HG03066 (cell line): ENCODE measurements at regions not wholly inside any gene's neighbourhood (a gene's known extent, or its start where the extent isn't known, plus 50 kb on each side); places are given as distances from the start of the nearest gene placed in this dataset.
"Not testable (repeated sequence)": the region's sequence is repeated elsewhere in the genome, so short reads cannot be mapped to it uniquely, and the experiment has no call there.

Experiments
- ATAC-seq: cut with Tn5 transposase; IDR thresholded peaks from one replicate; pipeline ENCODE4 v1.9.1; 2021; ENCODE audit warnings: low read depth; ENCODE audit not compliant: unreplicated experiment

- no peak for ATAC-seq
These were observed 119.6 kb upstream of the BANK1 start for GRCh38 chr4:101670897-101671296.

- no peak for ATAC-seq
These were observed 120.2 kb upstream of the BANK1 start for GRCh38 chr4:101670370-101670769.

DNA sequence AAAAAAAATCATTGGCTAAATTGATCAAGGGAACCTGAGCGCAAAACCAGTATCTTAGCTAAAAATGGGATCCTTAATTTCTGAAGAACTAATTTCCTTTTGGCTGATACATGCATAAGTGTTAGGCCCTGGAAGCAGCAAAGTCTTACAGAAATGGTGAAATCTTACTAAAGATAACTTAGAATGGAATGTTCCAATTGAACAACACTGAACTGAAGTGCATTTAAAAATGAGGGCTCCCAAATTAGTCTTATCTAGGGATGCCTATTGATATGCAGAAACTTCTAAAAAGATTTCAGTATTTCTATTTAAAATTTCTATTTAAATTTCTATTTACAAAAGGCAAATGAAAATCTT, 120.7 kb upstream of the BANK1 start:
- ATAC-seq = no peak

DNA sequence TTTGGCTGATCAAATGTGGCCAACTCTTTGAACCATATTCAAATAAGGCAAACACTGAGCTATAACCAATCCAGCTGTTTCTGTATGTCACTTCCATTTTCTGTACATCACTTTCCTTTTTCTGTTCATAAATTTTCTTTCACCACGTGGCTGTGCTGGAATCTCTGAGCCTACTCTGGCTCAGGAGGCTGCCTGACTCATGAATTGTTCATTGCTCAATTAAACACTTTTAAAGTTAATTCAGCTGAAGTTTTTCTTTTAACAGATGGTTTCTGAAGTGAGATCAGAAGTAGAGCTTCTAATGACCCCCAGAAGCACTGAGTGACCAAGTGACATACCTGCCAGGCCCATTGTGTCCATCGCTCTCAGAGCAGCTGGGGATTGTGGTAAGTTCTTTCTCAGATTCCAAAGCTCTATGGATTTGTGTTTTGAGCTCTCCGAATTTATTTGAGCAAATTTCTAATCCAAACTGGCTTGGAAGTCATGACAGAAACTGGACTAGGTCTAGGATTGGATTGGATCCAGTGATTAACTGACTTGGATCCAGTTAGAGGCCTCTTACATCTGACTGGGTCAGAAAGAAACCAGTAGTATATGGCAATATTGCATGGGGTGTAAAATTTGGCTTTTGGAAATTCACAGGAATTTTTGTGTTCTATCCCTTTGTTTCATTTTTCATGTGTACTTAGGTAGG, 121.2 kb upstream of the BANK1 start:
- ATAC-seq = no peak

- ATAC-seq = no peak
These were observed 123.2 kb upstream of the BANK1 start for GRCh38 chr4:101667348-101667747.

- no peak for ATAC-seq
These were observed 129.9 kb upstream of the BANK1 start for GRCh38 chr4:101660607-101661006.

DNA sequence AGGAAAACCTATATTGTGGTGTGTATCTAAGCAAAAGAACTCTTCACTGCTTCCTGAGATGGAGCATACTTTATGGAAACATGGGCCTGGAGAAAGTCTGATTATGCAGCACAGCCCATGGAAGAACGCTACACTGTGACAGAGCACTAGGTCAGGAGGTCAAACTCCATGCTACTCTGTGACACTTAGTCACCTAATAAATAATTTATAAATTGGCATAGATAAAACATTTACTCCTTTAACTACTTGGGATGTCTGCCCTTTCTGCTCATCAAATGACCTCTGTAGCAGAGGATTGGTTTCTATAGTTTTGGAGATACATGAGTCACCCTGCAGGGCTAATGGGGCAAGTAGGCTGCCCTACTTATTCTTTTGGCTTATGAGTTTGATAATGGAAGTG, 134.7 kb upstream of the BANK1 start:
- no peak for ATAC-seq

GRCh38 chr4:101655005-101655404, 135.5 kb upstream of the BANK1 start:
- no peak for ATAC-seq

DNA sequence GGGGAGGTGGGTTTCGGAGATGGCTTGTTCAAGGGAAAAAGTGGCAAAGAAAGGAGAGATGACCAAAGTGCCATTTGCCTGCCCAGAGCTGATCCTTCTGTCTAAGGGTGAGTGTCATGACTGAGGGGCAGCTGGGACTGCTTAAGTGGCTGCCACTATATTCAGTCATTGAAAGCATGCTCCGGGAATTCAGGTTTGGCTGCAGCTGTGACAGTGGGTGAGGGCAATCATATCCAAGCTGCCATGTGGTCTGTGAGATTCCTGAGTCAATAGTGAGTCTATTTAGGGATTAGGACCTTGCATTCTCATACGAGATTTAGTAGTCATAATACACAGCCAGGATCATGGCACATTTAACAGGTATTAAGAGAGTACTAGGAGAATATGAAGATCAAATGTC, 138.8 kb upstream of the BANK1 start:
- ATAC-seq = no peak

DNA sequence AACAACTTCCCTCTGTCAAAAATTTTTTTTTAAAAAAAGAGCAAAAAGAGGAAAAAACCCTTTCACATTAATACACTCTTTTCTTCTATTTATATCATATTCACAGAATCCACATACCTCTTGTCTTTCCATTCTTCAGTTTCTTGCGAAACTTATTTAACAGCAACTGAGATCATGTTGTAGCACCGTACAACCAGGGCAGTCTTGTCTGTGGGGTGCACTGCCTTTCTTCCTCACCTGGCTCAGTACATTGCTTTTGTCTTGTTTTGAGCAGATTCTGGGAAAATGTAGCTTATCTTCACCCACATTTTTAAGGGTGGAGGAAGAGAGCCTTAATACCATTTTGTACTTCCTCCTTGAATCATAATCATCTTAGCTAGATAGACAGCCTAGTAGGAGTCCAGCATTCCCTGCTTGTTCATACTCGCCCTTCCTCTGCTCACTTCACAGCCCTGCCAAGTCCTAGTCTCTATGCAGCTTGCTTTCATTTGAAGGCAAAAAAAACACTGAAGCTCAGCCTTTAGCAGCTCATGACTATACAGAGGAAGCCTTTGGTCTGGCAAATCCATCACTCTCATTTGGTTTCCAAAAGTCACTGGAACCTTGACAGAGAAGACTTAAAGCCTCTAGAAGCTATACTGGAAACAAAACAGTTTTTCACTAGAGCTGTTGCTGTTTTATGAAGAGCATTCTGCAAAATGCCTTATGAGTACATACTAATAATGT, 140.6 kb upstream of the BANK1 start:
- no peak for ATAC-seq

- ATAC-seq = no peak
These were observed 142.9 kb upstream of the BANK1 start for GRCh38 chr4:101647710-101648034.

DNA sequence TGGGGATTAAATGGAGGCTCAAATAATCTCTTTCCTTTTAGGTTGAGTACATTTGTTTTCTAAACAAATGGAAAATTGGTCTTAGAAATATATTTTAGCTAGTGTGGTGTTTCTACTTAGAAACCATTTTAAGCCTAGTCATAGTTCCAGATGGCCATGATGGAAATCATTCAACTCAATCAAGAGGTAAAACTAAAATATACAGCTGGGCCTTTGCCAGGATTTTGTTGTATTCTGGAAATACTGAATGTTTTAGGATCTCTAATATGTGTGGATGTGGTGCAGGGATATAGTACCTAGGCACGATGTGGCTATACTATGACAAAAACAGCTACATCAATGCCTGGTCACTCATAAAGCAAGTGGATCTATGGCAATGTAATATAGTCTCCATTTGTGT, 146.0 kb upstream of the BANK1 start:
- ATAC-seq = no peak

GRCh38 chr4:101643186-101643837, 147.2 kb upstream of the BANK1 start:
- ATAC-seq = no peak

DNA sequence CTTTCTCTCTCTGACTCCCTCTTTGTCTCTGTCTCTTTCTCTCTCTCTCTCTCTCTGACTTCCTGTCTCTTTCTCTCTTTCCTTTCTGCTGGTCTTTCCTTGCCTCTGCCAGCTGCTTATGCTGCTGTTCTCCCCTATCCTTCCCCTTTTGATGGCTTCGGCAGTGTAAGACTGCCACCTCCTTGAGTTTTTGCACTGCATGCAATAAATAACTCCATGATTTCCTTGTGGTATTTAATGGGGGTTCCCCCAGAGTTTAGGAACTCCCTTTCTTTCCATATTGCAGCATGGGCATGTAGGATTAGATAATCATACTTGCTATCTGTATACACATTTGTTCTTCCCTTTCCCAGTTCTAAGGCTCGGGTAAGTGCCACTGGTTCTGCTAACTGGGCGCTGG, 157.8 kb upstream of the BANK1 start:
- not testable (repeated sequence) for ATAC-seq

GRCh38 chr4:101630319-101630986, 160.1 kb upstream of the BANK1 start:
- no peak for ATAC-seq

GRCh38 chr4:101621120-101621519, 169.4 kb upstream of the BANK1 start:
- ATAC-seq = no peak

DNA sequence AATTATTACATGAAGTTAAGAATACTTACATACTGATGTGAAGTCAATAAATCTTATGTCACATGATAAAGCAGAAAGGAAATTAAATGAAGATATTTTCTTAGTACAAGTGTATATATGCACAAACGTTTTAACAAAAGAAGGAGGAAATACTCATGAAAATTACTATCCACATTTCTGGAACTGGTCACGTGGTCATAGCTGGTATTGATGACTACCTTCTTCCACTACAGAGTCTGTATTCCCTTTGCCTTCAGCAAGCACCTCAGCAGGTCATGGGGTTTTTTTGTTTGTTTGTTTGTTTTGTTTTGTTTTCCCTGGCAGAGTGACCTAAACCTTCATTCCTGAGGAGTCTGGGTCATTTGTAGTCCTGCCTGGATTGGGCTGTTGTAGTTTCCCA, 174.9 kb upstream of the BANK1 start:
- no peak for ATAC-seq

DNA sequence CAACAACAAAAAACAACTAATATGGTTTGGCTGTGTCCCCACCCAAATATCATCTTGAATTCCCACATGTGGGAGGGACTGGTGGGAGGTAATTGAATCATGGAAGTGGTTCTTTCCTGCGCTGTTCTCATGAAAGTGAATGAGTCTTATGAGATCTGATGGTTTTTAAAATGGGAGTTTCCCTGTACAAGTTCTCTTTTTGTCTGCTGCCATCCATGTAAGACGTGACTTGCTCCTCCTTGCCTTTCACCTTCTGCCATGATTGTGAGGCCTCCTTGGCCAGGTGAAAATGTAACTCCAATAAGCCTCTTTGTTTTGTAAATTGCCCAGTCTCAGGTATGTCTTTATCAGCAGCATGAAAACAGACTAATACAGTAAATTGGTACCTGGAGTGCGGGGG, 183.5 kb upstream of the BANK1 start:
- ATAC-seq = not testable (repeated sequence)

DNA sequence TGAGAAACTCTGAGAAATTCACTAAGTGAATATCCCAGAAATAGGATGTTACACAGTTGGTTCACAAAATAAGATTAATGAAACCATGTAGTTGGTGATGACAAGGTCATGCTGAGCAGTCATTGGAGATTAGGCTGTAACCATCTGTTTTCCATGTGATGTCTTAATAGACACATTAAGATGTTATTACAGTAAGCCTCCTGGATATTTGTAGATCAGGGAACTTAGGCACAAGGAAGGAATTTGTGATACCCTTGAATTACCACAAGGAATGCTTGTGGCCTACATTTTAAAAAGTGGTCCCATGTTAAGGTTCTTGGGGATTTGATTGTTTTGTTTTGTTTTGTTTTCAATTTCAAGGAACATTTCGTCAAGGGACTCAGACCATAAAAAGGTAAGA, 185.6 kb upstream of the BANK1 start:
- ATAC-seq = no peak

DNA sequence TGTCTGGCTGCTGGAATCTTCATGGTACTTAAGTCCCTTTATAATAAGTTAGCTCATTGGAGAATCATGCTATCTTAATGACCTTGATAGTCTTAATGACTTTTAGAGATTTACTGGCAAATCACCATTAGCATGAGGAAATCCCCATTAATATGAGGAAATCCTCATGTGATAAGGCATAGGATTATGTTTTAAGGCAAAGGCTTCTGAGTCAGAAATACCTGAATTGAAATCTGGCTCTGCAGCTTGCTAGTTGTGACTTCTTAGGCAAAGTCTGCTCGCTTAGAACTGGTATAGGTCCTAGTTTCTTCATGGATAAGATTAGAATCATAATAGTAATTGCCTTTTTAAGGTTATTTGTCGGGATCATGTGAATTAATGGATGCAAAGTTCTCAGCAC, 190.2 kb upstream of the BANK1 start:
- no peak for ATAC-seq

DNA sequence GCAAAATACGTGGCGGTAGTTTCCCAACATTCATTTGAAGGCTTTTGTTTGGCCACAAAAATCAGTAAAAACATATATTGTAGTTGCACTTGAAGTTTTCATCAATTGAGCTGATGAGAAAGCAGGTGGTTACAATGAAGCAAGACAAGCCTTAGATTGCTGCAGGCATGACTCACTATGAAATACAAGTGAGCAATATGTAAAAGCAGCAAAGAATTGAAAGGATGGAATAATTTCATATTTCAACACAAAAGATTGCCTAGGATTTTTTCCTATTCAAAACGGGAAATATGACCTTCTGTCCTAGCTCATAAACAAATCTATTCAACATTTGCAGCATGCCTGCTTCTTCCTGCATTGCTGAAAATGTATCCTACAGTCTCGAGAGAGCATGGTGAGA, 190.9 kb upstream of the BANK1 start:
- no peak for ATAC-seq
